ENCODE measurements at regions not wholly inside any gene's neighbourhood (a gene's known extent, or its start where the extent isn't known, plus 50 kb on each side); places are given as distances from the start of the nearest gene placed in this dataset.

DNA sequence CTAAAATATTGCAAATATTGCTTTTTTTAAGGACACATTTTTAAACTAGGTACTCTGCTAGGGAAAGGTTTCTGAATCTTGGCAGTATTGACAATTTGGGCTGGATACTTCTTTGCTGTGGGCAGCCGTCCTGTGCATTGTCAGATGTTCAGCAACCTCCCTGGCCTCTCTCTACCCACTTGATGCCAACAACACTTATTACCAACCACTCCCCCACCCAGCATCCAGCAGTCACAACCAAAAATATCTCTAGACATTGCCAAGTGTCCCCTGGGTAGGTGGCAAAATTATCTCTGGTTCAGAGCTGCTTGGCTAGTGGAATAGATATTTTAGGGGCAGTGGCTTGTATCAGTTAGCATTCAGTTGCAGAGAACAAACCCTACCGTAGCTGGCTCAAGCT is 114.3 kb upstream of the PNPT1 start:
- H3K4me3 ChIP-seq (ENCODE audit: low read length): no peak overlapping the region
- no peaks in the 10 kb centered on the region for H3F3A ChIP-seq (ENCODE audit: insufficient read depth, low read length)
- no peaks in the 10 kb centered on the region for H3K27me3 ChIP-seq (replicated peaks; ENCODE audit: insufficient read depth, low read length)
- TF ChIP-seq EZH2 (optimal IDR thresholded peaks at IDR 0.05; ENCODE audit: low read depth, low read length) (no peak), EZH2phosphoT487 (IDR thresholded peaks at IDR 0.05; ENCODE audit: low read length) (no peak)
- TF ChIP-seq, protein P1, sequence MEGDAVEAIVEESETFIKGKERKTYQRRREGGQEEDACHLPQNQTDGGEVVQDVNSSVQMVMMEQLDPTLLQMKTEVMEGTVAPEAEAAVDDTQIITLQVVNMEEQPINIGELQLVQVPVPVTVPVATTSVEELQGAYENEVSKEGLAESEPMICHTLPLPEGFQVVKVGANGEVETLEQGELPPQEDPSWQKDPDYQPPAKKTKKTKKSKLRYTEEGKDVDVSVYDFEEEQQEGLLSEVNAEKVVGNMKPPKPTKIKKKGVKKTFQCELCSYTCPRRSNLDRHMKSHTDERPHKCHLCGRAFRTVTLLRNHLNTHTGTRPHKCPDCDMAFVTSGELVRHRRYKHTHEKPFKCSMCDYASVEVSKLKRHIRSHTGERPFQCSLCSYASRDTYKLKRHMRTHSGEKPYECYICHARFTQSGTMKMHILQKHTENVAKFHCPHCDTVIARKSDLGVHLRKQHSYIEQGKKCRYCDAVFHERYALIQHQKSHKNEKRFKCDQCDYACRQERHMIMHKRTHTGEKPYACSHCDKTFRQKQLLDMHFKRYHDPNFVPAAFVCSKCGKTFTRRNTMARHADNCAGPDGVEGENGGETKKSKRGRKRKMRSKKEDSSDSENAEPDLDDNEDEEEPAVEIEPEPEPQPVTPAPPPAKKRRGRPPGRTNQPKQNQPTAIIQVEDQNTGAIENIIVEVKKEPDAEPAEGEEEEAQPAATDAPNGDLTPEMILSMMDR (IDR thresholded peaks at IDR 0.05; ENCODE audit: low read length): no peak
- H3K4me1 ChIP-seq (ENCODE audit: low read length): no peaks in the 10 kb centered on the region
- H3K9me3 ChIP-seq (replicated peaks; ENCODE audit: insufficient read depth, low read length): no peaks in the 10 kb centered on the region
- no peaks in the 10 kb centered on the region for H3K9me2 ChIP-seq (replicated peaks; ENCODE audit: insufficient read depth, low read length)
- H4K20me1 ChIP-seq (ENCODE audit: insufficient read depth, low read length): no peaks in the 10 kb centered on the region
- H3K27ac ChIP-seq (ENCODE audit: low read length): no peak overlapping the region
- no peak overlapping the region for H3K9ac ChIP-seq (ENCODE audit: low read length)
- H3K4me2 ChIP-seq (ENCODE audit: low read depth, low read length): no peak overlapping the region
- H3K36me3 ChIP-seq (replicated peaks; ENCODE audit: insufficient read depth, low read length): no peaks in the 10 kb centered on the region
- H2AFZ ChIP-seq (ENCODE audit: low read length): no peak overlapping the region
- H3K79me2 ChIP-seq (ENCODE audit: low read length): no peaks in the 10 kb centered on the region
- DNase-seq: no peak

DNA sequence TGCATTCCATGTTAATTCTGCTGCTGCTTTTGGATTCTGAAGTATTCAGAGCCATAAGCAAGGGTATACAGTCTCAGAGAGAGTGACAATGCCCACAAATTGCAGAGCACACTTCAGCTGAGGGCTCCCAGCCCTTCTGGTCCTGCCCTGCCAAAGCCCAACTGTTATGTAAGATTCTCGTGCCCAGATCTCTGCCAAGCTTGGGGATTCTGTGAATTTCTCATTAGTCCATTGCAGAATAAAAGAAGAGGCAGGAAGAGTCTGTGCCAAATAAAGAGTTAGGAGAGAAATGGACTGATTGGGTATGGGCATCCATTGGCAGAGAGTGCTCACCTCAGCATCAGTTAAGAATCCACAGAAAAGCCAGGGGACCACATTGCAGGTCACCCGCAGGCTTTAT is 112.0 kb upstream of the PNPT1 start:
- H3K4me2 ChIP-seq (ENCODE audit: low read depth, low read length): no peak overlapping the region
- DNase-seq: no peak
- H2AFZ ChIP-seq (ENCODE audit: low read length): no peak overlapping the region
- TF ChIP-seq, protein P1 (IDR thresholded peaks at IDR 0.05; ENCODE audit: low read length): no peak
- TF ChIP-seq EZH2 (optimal IDR thresholded peaks at IDR 0.05; ENCODE audit: low read depth, low read length) (no peak), EZH2phosphoT487 (IDR thresholded peaks at IDR 0.05; ENCODE audit: low read length) (no peak)
- H3F3A ChIP-seq (ENCODE audit: insufficient read depth, low read length): no peaks in the 10 kb centered on the region
- no peaks in the 10 kb centered on the region for H3K9me2 ChIP-seq (replicated peaks; ENCODE audit: insufficient read depth, low read length)
- no peaks in the 10 kb centered on the region for H3K9me3 ChIP-seq (replicated peaks; ENCODE audit: insufficient read depth, low read length)
- no peaks in the 10 kb centered on the region for H3K4me1 ChIP-seq (ENCODE audit: low read length)
- no peaks in the 10 kb centered on the region for H3K36me3 ChIP-seq (replicated peaks; ENCODE audit: insufficient read depth, low read length)
- no peak overlapping the region for H3K27ac ChIP-seq (ENCODE audit: low read length)
- no peaks in the 10 kb centered on the region for H3K79me2 ChIP-seq (ENCODE audit: low read length)
- no peaks in the 10 kb centered on the region for H3K27me3 ChIP-seq (replicated peaks; ENCODE audit: insufficient read depth, low read length)
- H3K9ac ChIP-seq (ENCODE audit: low read length): no peak overlapping the region
- no peaks in the 10 kb centered on the region for H4K20me1 ChIP-seq (ENCODE audit: insufficient read depth, low read length)
- no peak overlapping the region for H3K4me3 ChIP-seq (ENCODE audit: low read length)

DNA sequence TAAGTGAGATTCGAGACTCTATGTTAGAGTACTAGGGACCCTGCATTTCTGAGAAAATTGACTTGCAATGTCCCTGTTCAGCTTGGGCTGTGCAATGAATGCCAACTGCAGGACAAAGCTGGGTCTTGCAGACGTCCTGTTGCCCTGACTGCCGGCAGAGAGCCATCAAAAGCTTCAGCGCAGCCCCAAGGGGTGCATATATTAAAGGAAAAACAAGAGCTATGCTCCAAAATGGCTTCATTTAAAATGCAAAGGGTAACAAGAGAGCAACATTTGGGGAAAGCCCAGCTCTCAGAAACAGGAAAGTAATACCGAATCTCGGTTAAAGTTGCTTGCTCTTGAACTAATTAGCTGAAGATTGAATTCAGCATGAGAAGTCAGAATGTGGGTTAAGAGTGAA is 110.9 kb upstream of the PNPT1 start:
- Histone ChIP-seq H3K4me2 (ENCODE audit: low read depth, low read length) (no peak overlapping the region), H3K4me1 (ENCODE audit: low read length) (no peaks in the 10 kb centered on the region), H3K27me3 (replicated peaks; ENCODE audit: insufficient read depth, low read length) (no peaks in the 10 kb centered on the region), H3K4me3 (ENCODE audit: low read length) (no peak overlapping the region), H3K27ac (ENCODE audit: low read length) (no peak overlapping the region), H3K36me3 (replicated peaks; ENCODE audit: insufficient read depth, low read length) (no peaks in the 10 kb centered on the region), H3K9ac (ENCODE audit: low read length) (no peak overlapping the region), H3K9me3 (replicated peaks; ENCODE audit: insufficient read depth, low read length) (no peaks in the 10 kb centered on the region), H2AFZ (ENCODE audit: low read length) (no peak overlapping the region), H3F3A (ENCODE audit: insufficient read depth, low read length) (no peaks in the 10 kb centered on the region), H3K79me2 (ENCODE audit: low read length) (no peaks in the 10 kb centered on the region), H4K20me1 (ENCODE audit: insufficient read depth, low read length) (no peaks in the 10 kb centered on the region), H3K9me2 (replicated peaks; ENCODE audit: insufficient read depth, low read length) (no peaks in the 10 kb centered on the region)
- no peak for DNase-seq
- TF ChIP-seq EZH2 (optimal IDR thresholded peaks at IDR 0.05; ENCODE audit: low read depth, low read length): no peak
- TF ChIP-seq, protein P1 (IDR thresholded peaks at IDR 0.05; ENCODE audit: low read length): no peak
- no peak for TF ChIP-seq EZH2phosphoT487 (IDR thresholded peaks at IDR 0.05; ENCODE audit: low read length)

All from MM.1S (cell line).